NCI-H446 (cell line): ENCODE measurements at regions not wholly inside any gene's neighbourhood (a gene's known extent, or its start where the extent isn't known, plus 50 kb on each side); places are given as distances from the start of the nearest gene placed in this dataset.
"Not testable (repeated sequence)": the region's sequence is repeated elsewhere in the genome, so short reads cannot be mapped to it uniquely, and the experiment has no call there.

ENCODE experiments used
- DNase-seq, 2 experiments: peaks; one replicate each; lab custom pipeline; 2025; lab: John Stamatoyannopoulos, UW

- DNase-seq: no peak
Measured at GRCh38 chr12:90209029-90209428, 500.4 kb upstream of the ATP2B1 start.

DNA sequence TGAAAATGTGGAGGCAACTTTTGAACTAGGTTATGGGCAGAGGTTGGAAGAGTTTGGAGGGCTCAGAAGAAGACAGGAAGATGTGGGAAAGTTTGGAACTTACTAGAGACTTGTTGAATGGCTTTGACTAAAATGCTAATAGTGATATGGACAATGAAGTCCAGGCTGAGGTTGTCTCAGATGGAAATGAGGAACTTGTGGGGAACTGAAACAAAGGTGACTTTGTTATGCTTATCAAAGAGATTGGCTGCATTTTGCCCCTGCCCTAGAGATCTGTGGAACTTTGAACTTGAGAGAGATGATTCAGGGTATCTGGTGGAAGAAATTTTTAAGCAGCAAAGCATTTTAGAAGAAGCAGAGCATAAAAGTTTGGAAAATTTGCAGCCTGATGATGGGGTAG is 499.7 kb upstream of the ATP2B1 start:
- not testable (repeated sequence) for DNase-seq

DNA sequence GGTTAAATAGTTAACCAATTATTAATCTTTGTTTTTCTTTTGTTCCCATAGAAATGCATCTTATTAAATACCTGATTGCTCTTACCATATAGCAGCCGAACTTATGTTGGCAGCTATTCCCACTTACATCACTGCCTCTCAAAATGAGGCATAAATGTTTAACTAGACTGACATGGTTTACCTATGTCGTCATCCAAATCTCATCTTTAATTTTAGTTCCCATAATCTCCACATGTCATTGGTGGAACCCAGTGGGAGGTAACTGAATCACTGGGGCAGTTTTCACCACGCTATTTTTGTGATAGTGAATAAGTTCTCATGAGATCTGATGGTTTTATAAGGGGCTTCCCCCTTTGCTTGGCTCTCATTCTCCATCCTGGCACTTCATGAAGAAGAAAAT is 499.2 kb upstream of the ATP2B1 start:
- DNase-seq: no peak

DNA sequence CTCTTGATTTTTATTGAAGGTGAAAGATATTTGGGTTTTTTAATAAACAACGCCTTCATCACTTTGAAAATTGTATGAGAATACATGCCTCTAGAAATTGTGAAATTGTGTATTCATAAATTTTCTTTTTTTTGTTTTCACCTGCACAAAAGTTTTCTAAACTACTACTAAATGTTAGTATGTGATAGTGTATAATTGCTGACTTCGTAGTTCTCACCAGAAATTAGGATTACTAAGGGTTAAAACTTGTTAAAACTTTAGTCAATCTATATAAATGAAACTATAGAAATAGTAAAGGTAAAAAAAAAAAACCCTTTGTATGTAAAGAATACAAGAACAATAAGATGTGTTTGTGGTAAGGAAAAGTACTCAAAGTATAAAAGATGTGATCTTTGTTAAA is 496.5 kb upstream of the ATP2B1 start:
- DNase-seq: no peak

DNA sequence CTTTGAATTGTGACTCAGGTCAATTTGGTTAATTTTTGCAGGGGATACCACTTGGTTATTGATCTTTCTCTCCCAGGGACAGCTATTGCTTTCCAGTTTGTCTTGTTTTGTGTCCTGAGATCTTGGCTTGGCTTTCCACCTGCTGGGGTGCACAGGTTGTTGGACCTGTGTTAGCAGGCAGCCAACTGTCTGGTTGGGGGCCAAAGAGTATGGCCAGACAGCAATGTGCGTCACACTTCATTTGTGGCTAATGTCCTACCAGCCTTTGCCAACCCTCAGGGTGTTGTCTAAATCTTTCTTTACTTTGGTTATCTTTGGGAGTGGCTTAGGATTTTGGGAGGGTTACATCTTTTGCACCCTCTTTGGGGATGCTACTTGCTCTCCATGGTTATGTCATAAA is 494.9 kb upstream of the ATP2B1 start:
- DNase-seq: no peak

DNA sequence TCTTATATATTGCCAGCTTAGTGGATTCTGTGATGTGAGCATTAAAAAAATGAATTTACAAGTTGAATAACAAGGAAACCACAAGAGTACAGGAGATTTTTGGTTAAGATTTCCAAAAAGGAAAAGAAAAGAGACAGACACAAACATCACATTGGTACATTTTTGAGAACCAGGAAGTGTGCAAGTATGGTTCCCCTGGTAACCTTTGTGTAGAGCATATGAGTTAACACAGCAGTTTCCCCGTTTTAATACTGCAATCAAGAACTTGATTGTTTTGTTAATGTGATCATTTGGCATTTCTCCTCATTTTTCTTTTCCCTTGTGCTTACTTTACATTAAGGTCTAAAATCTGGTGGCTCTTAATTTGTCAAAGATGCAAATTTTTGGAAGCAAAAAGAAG is 490.4 kb upstream of the ATP2B1 start:
- no peak for DNase-seq

DNA sequence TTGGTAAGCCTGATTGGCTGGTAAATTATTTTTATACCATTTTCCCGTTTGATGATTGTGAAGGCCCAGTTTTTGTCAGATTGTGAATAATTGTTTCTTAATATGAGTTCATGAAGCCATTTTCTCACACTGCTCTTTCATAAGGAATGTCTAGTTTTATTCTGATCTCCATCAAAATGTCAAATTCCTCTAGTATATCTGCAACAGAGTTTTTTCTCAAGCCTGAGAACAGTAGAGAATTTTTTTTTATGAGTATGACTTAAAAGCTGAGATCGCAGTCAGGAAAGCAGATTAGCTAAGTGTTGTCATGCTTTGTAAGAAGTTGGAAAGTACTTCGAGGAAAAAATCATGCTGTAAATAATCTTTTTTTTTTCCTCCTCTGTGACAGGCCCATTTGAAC is 484.9 kb upstream of the ATP2B1 start:
- no peak for DNase-seq

GRCh38 chr12:90188857-90189256 is 480.2 kb upstream of the ATP2B1 start:
- DNase-seq: no peak

DNA sequence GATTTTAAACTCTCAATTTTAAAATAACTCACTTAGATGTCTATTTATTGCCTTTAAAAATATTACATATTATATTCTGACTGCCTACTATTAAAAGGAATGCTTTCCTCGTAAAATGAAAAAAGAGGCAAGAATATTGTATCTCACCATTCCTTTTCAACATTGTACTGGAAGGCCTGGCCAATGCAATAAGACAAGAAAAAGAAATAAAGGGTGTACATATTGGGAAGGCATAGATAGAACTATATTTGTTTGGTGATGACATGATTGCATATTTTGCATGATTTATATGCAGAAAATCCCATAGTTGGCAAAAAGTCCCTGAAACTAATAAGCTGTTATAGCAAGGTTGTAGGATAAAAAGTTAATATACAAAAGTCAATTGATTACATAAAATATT is 474.6 kb upstream of the ATP2B1 start:
- DNase-seq: no peak

- DNase-seq: no peak
Measured at GRCh38 chr12:90181216-90181615, 472.6 kb upstream of the ATP2B1 start.

GRCh38 chr12:90174956-90175355 is 466.3 kb upstream of the ATP2B1 start:
- no peak for DNase-seq

DNA sequence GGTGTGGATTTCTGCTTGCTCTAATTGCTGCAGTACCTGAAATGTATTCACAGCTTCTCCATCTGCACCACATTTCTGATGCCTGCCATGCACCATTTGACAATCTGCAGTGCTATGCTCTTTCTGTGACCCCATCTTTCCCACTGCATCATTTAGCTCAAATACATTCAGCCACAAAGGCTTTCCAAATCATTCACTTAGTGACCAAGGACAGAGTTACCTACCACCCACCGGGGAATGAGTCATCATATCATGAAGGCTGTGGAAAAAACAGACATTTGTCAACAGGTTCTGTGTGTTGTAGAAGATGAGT is 465.5 kb upstream of the ATP2B1 start:
- peak; percentile 11 to 78 for DNase-seq

GRCh38 chr12:90173499-90174197 is 465.0 kb upstream of the ATP2B1 start:
- DNase-seq: peak in 1 of 2 experiments; percentile 78

DNA sequence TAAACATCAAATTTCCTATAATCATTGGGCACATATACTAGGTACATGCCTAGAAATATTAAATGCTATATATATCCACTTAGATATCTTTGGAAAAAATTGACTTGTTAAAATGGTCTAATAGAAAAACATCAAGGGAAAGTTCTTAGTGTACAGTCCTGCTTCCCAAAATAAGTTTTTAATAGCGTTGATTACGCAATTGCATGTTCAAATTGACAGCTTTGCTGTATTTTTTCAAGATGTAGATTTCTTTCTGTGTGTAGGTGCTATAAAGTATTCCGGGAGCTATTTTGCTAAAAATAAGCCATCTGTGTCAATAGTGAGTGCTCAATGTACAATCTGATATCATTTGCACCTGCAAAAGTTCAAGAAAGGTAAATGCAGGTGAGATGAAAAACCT is 463.9 kb upstream of the ATP2B1 start:
- DNase-seq: no peak

DNA sequence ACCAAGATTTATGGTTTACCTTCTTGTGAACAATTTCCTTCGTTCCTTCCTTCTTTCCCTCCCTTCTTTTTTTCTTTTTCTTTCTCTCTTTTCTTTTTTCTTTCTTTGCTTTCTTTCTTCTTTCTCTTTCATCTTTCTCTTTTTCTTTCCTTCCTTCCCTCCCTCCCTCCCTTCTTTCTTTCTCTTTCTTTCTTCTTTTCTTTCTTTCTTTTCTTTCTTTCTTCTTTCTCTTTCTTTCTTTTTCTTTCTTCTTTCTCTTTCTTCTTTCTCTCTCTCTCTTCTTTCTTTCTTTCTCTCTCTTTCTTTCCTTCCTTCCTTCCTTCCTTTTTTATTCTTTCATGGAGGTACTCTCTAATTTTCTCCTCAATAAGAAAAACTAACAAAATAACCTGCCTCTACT is 462.1 kb upstream of the ATP2B1 start:
- no peak for DNase-seq

DNA sequence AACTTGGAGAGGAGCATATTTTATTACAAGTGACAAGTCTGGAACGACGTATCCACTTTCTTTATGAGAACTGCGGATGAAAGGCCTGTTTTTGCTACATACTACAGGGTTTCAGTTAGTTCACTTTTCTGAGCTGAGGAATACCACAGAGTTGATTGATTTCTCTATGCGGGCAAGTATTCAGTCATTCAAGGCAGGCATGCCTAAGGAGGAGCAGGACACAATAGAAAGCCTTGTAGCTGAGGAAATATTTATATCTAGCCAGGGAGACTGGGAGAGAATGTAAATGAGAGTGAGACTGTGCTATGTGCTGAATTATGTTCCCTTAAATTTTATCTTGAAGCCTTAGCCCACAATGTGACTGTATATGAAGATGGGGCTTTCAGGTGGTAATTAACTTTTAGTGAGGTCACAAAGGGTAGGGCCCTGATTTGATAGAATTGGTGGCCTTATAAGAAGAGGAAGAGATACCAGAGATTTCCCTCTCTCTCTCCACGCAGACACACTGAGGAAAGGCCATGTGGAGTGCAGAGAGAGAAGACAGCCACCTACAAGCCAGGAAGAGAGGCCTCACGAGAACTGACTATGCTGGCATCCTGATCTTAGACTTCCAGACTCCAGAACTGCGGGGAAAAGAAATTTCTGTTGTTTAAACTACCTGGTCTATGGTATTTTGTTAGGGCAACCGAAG is 459.0 kb upstream of the ATP2B1 start:
- DNase-seq: no peak

GRCh38 chr12:90166671-90167070 is 458.0 kb upstream of the ATP2B1 start:
- no peak for DNase-seq

DNA sequence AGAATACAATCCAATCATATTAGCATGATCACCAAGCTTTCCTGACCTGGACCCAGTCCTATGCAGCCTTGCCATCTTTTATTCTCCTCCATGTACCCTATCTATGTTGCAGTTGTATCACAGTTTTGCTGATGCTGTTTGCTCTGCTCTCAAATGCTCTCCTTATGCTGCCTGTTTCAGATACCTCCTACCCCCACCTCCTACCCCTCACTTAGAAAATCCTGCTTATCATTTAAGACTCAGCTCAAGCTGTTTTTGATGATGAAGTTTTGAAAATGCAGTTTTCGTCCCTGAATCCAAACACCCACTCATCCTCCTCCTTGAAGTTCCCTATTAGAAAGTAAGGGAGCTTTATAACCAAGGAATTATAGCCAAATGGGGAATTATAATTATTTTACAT is 457.4 kb upstream of the ATP2B1 start:
- DNase-seq: no peak

GRCh38 chr12:90163975-90164374 is 455.3 kb upstream of the ATP2B1 start:
- no peak for DNase-seq

GRCh38 chr12:90153827-90154226 is 445.2 kb upstream of the ATP2B1 start:
- no peak for DNase-seq

DNA sequence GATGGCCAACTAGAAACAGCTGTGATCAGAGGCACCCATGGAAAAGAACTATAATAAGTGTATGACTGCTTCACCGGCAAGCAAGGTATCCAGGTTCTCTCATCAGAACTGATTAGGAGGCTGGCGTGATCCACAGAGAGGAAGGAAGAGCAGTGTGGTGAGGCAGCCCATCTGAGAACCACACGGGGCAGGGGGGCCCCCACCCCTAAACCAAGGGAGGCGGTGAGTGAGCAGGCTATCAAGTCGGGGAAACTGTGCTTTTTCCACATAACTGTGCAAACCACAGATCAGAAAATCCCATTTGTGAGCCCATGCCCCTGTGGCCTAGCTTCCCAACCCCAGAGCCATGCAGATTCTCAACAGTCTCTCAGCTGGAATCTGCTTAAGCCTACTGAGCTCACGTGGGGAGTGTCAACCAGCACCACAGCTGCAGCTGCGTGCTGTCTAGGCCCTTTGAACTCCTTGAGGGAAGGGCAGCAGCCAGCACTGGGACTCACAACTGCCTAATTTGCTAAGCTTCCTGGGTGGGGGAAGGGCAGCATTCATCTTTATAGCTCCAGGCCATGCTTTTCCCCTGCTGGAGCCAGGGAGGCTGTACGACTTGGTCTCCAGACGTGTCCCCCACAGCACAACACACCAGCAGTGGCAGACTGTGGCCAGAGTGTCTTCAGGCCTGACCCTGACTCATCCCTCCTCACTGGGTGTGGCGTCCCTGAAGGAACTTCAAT is 444.4 kb upstream of the ATP2B1 start:
- DNase-seq: no peak

GRCh38 chr12:90151491-90152015 is 442.9 kb upstream of the ATP2B1 start:
- peak; percentile 46 to 86 for DNase-seq

DNA sequence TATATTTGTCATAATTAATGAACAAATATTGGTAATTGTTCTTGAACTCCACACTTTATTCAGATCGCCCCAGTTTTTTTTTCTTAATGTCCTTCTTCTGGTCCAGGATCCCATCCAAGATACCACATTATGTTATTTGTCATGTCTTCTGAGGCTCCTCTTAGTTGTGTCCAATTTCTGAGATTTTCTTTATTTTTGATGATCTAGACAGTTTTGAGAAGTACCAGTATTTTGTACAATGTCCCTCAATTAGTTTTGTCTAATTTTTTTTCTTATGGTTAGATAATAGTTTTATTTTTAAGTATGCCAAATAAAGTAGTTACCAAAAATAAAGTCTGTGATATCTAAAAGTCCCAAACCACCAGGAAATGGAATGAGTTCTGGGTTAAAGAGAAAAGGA is 440.8 kb upstream of the ATP2B1 start:
- no peak for DNase-seq
